ENCODE measurements at regions not wholly inside any gene's neighbourhood (a gene's known extent, or its start where the extent isn't known, plus 50 kb on each side); places are given as distances from the start of the nearest gene placed in this dataset.
A peak's percentile ranks its signal among the peaks of the same experiment; 100 is the strongest.

DNA sequence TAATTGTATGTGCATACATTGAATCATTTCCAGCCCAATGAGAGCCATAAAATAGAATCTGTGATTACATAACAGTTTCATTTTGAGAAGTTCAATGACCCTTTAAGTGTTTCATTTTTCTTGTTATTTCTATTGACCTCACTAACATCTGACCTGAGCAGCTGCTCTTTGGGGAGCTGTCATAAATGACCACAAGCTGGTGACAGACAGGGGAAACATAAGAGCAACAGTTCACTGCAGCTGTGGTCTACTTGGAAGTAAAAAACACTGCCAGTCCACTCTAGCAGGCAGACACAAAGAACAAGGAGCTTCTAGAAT lies 265.4 kb downstream of the DTWD2 start (continued):
- TF ChIP-seq, protein P1, sequence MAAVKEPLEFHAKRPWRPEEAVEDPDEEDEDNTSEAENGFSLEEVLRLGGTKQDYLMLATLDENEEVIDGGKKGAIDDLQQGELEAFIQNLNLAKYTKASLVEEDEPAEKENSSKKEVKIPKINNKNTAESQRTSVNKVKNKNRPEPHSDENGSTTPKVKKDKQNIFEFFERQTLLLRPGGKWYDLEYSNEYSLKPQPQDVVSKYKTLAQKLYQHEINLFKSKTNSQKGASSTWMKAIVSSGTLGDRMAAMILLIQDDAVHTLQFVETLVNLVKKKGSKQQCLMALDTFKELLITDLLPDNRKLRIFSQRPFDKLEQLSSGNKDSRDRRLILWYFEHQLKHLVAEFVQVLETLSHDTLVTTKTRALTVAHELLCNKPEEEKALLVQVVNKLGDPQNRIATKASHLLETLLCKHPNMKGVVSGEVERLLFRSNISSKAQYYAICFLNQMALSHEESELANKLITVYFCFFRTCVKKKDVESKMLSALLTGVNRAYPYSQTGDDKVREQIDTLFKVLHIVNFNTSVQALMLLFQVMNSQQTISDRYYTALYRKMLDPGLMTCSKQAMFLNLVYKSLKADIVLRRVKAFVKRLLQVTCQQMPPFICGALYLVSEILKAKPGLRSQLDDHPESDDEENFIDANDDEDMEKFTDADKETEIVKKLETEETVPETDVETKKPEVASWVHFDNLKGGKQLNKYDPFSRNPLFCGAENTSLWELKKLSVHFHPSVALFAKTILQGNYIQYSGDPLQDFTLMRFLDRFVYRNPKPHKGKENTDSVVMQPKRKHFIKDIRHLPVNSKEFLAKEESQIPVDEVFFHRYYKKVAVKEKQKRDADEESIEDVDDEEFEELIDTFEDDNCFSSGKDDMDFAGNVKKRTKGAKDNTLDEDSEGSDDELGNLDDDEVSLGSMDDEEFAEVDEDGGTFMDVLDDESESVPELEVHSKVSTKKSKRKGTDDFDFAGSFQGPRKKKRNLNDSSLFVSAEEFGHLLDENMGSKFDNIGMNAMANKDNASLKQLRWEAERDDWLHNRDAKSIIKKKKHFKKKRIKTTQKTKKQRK (IDR thresholded peaks at IDR 0.05; ENCODE audit: low read depth, low read length), result no peak
- TF ChIP-seq BCL11A (IDR thresholded peaks at IDR 0.05; ENCODE audit: low read depth, low read length), result peak; percentile 52; the same call in 1 of the 2 replicates
- no peak for TF ChIP-seq SMAD1 (IDR thresholded peaks at IDR 0.05; ENCODE audit: low read depth, partially characterized antibody)
- peak; percentile 37 to 40; a peak in 2 of 4 replicates for TF ChIP-seq IKZF2 (IDR thresholded peaks at IDR 0.05)
- TF ChIP-seq MEF2B (IDR thresholded peaks at IDR 0.05; ENCODE audit: partially characterized antibody, poor library complexity, severe bottlenecking), result peak; percentile 67
- no peak for TF ChIP-seq SPI1 (IDR thresholded peaks at IDR 0.05; ENCODE audit: borderline replicate concordance, insufficient read depth, low read depth, low read length)
- TF ChIP-seq PAX8 (IDR thresholded peaks at IDR 0.05), result no peak
- TF ChIP-seq TARDBP (IDR thresholded peaks at IDR 0.05; ENCODE audit: borderline replicate concordance), result no peak
- TF ChIP-seq MTA2 (IDR thresholded peaks at IDR 0.05; ENCODE audit: low read depth), result peak; percentile 86
- TF ChIP-seq CBX3 (IDR thresholded peaks at IDR 0.05; ENCODE audit: borderline replicate concordance, low read depth), result no peak
- no peak for TF ChIP-seq SMARCA5 (IDR thresholded peaks at IDR 0.05)
- TF ChIP-seq, protein P2, sequence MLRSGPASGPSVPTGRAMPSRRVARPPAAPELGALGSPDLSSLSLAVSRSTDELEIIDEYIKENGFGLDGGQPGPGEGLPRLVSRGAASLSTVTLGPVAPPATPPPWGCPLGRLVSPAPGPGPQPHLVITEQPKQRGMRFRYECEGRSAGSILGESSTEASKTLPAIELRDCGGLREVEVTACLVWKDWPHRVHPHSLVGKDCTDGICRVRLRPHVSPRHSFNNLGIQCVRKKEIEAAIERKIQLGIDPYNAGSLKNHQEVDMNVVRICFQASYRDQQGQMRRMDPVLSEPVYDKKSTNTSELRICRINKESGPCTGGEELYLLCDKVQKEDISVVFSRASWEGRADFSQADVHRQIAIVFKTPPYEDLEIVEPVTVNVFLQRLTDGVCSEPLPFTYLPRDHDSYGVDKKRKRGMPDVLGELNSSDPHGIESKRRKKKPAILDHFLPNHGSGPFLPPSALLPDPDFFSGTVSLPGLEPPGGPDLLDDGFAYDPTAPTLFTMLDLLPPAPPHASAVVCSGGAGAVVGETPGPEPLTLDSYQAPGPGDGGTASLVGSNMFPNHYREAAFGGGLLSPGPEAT (IDR thresholded peaks at IDR 0.05; ENCODE audit: low read depth), result no peak
- TF ChIP-seq, protein P3, sequence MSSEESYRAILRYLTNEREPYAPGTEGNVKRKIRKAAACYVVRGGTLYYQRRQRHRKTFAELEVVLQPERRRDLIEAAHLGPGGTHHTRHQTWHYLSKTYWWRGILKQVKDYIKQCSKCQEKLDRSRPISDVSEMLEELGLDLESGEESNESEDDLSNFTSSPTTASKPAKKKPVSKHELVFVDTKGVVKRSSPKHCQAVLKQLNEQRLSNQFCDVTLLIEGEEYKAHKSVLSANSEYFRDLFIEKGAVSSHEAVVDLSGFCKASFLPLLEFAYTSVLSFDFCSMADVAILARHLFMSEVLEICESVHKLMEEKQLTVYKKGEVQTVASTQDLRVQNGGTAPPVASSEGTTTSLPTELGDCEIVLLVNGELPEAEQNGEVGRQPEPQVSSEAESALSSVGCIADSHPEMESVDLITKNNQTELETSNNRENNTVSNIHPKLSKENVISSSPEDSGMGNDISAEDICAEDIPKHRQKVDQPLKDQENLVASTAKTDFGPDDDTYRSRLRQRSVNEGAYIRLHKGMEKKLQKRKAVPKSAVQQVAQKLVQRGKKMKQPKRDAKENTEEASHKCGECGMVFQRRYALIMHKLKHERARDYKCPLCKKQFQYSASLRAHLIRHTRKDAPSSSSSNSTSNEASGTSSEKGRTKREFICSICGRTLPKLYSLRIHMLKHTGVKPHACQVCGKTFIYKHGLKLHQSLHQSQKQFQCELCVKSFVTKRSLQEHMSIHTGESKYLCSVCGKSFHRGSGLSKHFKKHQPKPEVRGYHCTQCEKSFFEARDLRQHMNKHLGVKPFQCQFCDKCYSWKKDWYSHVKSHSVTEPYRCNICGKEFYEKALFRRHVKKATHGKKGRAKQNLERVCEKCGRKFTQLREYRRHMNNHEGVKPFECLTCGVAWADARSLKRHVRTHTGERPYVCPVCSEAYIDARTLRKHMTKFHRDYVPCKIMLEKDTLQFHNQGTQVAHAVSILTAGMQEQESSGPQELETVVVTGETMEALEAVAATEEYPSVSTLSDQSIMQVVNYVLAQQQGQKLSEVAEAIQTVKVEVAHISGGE (CRISPR knock-in tag; IDR thresholded peaks at IDR 0.05), result no peak
- no peak for TF ChIP-seq HDAC2 (IDR thresholded peaks at IDR 0.05)
- TF ChIP-seq, protein P4, sequence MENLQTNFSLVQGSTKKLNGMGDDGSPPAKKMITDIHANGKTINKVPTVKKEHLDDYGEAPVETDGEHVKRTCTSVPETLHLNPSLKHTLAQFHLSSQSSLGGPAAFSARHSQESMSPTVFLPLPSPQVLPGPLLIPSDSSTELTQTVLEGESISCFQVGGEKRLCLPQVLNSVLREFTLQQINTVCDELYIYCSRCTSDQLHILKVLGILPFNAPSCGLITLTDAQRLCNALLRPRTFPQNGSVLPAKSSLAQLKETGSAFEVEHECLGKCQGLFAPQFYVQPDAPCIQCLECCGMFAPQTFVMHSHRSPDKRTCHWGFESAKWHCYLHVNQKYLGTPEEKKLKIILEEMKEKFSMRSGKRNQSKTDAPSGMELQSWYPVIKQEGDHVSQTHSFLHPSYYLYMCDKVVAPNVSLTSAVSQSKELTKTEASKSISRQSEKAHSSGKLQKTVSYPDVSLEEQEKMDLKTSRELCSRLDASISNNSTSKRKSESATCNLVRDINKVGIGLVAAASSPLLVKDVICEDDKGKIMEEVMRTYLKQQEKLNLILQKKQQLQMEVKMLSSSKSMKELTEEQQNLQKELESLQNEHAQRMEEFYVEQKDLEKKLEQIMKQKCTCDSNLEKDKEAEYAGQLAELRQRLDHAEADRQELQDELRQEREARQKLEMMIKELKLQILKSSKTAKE (IDR thresholded peaks at IDR 0.05; ENCODE audit: low read depth, poor library complexity, severe bottlenecking), result peak; percentile 86
- TF ChIP-seq, protein P5, sequence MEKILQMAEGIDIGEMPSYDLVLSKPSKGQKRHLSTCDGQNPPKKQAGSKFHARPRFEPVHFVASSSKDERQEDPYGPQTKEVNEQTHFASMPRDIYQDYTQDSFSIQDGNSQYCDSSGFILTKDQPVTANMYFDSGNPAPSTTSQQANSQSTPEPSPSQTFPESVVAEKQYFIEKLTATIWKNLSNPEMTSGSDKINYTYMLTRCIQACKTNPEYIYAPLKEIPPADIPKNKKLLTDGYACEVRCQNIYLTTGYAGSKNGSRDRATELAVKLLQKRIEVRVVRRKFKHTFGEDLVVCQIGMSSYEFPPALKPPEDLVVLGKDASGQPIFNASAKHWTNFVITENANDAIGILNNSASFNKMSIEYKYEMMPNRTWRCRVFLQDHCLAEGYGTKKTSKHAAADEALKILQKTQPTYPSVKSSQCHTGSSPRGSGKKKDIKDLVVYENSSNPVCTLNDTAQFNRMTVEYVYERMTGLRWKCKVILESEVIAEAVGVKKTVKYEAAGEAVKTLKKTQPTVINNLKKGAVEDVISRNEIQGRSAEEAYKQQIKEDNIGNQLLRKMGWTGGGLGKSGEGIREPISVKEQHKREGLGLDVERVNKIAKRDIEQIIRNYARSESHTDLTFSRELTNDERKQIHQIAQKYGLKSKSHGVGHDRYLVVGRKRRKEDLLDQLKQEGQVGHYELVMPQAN (conservative IDR thresholded peaks at IDR 0.05), result no peak
- peak; percentile 71; the same call in 1 of the 2 replicates for TF ChIP-seq CHD2 (IDR thresholded peaks at IDR 0.05; ENCODE audit: borderline replicate concordance, low read depth, low read length)
- no peak for TF ChIP-seq IRF4 (IDR thresholded peaks at IDR 0.05; ENCODE audit: low read depth, low read length)
- TF ChIP-seq JUNB (IDR thresholded peaks at IDR 0.05), result peak; percentile 75; the same call in 1 of the 2 replicates
- no peak for TF ChIP-seq SRF (IDR thresholded peaks at IDR 0.05; ENCODE audit: low read depth in 2 of 2, low read length in 2 of 2)

Measured in GM12878 (cell line).